ENCODE measurements at regions not wholly inside any gene's neighbourhood (a gene's known extent, or its start where the extent isn't known, plus 50 kb on each side); places are given as distances from the start of the nearest gene placed in this dataset.
"Not testable (repeated sequence)": the region's sequence is repeated elsewhere in the genome, so short reads cannot be mapped to it uniquely, and the experiment has no call there.

DNA sequence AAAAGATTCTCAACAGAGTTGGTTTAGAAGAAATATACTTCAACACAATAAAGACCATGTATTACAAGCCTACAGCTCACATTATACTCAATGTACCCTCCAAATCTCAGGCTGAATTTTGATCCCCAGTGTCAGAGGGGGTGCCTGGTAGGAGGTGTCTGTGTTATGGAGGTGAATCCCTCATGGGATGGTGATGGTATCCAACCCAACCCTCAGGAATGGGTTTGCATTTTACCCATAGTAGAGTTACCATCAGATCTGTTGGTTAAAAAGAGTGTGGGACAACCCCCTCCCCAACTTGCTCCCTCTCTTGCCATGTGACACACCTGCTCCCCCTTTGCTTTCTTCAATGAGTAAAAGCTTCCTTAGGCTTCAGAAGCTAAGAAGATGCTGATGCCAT, 205.5 kb downstream of the POTEM start:
- not testable (repeated sequence) for H3K79me2 ChIP-seq (ENCODE audit: insufficient read depth, low read length); H3K27me3 ChIP-seq (ENCODE audit: insufficient read depth, low read length); H2AFZ ChIP-seq (ENCODE audit: low read length); H3K36me3 ChIP-seq (ENCODE audit: insufficient read depth, low read length); H3K4me1 ChIP-seq (ENCODE audit: insufficient read depth, low read length); H3K9me3 ChIP-seq (ENCODE audit: low read depth, low read length); H3K4me2 ChIP-seq (ENCODE audit: insufficient read depth, low read length); H3K27ac ChIP-seq (ENCODE audit: low read depth, low read length); H4K20me1 ChIP-seq (ENCODE audit: insufficient read depth, low read length); DNase-seq (ENCODE audit: insufficient read length, low spot score, missing footprints); H3K4me3 ChIP-seq (ENCODE audit: insufficient read depth, low read length)

DNA sequence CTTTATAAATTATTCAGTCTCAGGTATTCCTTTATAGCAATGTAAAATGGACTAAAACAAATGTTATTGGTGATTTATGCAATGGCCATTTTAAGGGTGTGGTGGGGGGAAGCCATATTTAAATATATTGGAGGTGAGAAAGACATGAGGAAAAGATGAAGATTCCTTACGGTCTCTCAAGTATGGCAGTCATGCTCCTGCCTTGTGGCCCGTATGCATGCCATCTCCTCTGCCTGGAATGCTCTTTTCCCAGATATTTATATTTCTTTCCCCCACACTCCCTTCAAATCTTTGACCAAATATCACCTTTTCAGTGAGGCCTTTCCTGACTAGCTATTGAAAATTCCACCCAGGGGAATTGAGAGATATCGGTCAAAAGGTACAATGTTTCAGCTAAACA, 206.0 kb downstream of the POTEM start:
- not testable (repeated sequence) for H3K4me3 ChIP-seq (ENCODE audit: insufficient read depth, low read length); H2AFZ ChIP-seq (ENCODE audit: low read length); H3K79me2 ChIP-seq (ENCODE audit: insufficient read depth, low read length); H4K20me1 ChIP-seq (ENCODE audit: insufficient read depth, low read length); DNase-seq (ENCODE audit: insufficient read length, low spot score, missing footprints); H3K27ac ChIP-seq (ENCODE audit: low read depth, low read length); H3K27me3 ChIP-seq (ENCODE audit: insufficient read depth, low read length); H3K36me3 ChIP-seq (ENCODE audit: insufficient read depth, low read length); H3K4me1 ChIP-seq (ENCODE audit: insufficient read depth, low read length); H3K4me2 ChIP-seq (ENCODE audit: insufficient read depth, low read length); H3K9me3 ChIP-seq (ENCODE audit: low read depth, low read length)

DNA sequence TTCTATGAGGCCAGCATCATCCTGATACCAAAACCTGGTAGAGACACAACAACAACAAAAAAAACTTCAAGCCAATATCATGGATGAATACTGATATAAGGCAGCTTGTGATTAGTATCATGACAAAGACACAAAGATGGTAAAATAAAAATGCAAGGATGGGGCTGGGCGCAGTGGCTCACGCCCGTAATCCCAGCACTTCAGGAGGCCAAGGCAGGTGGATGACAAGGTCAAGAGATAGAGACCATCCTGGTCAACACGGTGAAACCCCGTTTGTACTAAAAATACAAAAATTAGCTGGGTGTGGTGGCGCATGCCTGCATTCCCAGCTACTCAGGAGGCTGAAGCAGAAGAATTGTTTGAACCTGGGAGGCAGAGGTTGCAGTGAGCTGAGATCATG, 210.2 kb downstream of the POTEM start:
- H3K79me2 ChIP-seq (ENCODE audit: insufficient read depth, low read length); H3K36me3 ChIP-seq (ENCODE audit: insufficient read depth, low read length); H3K4me3 ChIP-seq (ENCODE audit: insufficient read depth, low read length); H3K4me2 ChIP-seq (ENCODE audit: insufficient read depth, low read length); H3K4me1 ChIP-seq (ENCODE audit: insufficient read depth, low read length); DNase-seq (ENCODE audit: insufficient read length, low spot score, missing footprints); H4K20me1 ChIP-seq (ENCODE audit: insufficient read depth, low read length); H3K27me3 ChIP-seq (ENCODE audit: insufficient read depth, low read length); H2AFZ ChIP-seq (ENCODE audit: low read length); H3K27ac ChIP-seq (ENCODE audit: low read depth, low read length); H3K9me3 ChIP-seq (ENCODE audit: low read depth, low read length): not testable (repeated sequence)

DNA sequence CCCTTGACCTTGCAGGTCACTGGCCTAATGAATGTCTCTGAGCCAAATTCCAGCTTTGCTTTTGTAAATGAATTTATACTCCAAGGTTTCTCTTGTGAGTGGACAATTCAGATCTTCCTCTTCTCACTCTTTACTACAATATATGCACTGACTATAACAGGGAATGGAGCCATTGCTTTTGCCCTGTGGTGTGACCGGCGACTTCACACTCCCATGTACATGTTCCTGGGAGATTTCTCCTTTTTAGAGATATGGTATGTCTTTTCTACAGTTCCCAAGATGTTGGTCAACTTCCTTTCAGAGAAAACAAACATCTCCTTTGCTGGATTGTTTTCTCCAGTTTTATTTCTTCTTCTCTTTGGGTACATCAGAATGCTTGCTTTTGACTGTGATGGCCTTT, 213.1 kb downstream of the POTEM start:
- not testable (repeated sequence) for H3K27me3 ChIP-seq (ENCODE audit: insufficient read depth, low read length); H3K4me3 ChIP-seq (ENCODE audit: insufficient read depth, low read length); DNase-seq (ENCODE audit: insufficient read length, low spot score, missing footprints); H2AFZ ChIP-seq (ENCODE audit: low read length); H3K4me2 ChIP-seq (ENCODE audit: insufficient read depth, low read length); H3K4me1 ChIP-seq (ENCODE audit: insufficient read depth, low read length); H3K9me3 ChIP-seq (ENCODE audit: low read depth, low read length); H3K27ac ChIP-seq (ENCODE audit: low read depth, low read length); H4K20me1 ChIP-seq (ENCODE audit: insufficient read depth, low read length); H3K79me2 ChIP-seq (ENCODE audit: insufficient read depth, low read length); H3K36me3 ChIP-seq (ENCODE audit: insufficient read depth, low read length)

DNA sequence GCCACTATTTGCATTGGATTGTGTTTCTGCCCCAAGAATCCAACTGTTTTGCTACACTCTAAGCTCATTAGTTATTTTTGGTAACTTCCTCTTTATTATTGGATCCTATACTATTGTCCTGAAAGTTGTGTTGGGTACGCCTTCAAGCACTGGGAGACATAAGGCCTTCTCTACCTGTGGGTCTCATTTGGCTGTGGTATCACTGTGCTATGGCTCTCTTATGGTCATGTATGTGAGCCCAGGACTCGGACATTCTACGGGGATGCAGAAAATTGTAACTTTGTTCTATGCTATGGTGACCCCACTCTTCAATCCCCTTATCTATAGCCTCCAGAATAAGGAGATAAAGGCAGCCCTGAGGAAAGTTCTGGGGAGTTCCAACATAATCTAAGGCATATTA, 213.6 kb downstream of the POTEM start:
- not testable (repeated sequence) for H3K79me2 ChIP-seq (ENCODE audit: insufficient read depth, low read length); H3K9me3 ChIP-seq (ENCODE audit: low read depth, low read length); H2AFZ ChIP-seq (ENCODE audit: low read length); DNase-seq (ENCODE audit: insufficient read length, low spot score, missing footprints); H4K20me1 ChIP-seq (ENCODE audit: insufficient read depth, low read length); H3K36me3 ChIP-seq (ENCODE audit: insufficient read depth, low read length); H3K27ac ChIP-seq (ENCODE audit: low read depth, low read length); H3K4me1 ChIP-seq (ENCODE audit: insufficient read depth, low read length); H3K4me2 ChIP-seq (ENCODE audit: insufficient read depth, low read length); H3K4me3 ChIP-seq (ENCODE audit: insufficient read depth, low read length); H3K27me3 ChIP-seq (ENCODE audit: insufficient read depth, low read length)

DNA sequence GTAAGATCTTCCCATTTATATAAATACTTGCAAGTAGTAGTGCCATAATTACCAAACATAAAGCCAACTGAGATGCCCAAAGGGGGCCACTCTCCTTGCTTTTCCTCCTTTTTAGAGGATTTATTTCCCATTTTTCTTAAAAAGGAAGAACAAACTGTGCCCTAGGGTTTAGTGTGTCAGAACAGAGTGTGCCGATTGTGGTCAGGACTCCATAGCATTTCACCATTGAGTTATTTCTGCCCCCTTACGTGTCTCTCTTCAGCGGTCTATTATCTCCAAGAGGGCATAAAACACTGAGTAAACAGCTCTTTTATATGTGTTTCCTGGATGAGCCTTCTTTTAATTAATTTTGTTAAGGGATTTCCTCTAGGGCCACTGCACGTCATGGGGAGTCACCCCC, 227.9 kb downstream of the POTEM start:
- H3K4me1 ChIP-seq (ENCODE audit: insufficient read depth, low read length); H3K9me3 ChIP-seq (ENCODE audit: low read depth, low read length); DNase-seq (ENCODE audit: insufficient read length, low spot score, missing footprints): not testable (repeated sequence)

DNA sequence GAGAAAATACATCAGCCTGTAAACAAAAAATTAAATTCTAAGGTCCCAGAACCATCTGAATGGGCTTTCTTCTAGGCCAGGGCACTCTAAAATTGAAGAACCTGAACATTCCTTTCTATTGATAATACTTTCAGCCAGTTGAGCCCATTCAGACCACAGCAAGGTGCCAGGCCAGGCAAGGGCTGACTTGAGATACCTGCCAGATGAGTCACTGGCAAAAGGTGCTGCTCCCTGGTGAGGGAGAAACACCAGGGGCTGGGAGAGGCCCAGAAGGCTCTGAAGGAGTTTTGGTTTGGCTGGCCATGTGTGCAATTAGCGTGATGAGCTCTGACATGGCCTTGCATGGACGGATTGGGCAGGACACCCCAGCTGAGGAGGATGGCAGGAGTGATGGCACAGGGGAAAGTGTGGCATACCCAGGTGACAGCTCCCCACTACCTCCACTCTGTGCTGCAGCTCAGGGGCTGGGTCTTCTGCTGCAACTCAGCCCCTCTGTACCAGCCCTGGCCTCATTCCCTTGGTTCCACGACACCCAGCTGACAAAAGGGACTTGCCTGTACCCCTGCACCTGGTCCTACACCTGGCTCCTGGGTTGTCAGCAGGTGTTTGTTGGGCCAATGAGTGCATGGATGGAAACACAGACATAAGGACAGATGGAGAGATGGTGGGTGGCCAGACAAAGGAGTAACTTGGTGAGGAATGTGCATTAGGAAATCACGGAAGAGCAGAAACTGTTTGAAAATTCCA, 230.4 kb downstream of the POTEM start:
- not testable (repeated sequence) for H3K4me1 ChIP-seq (ENCODE audit: insufficient read depth, low read length); H3K27ac ChIP-seq (ENCODE audit: low read depth, low read length); H3K27me3 ChIP-seq (ENCODE audit: insufficient read depth, low read length); H3K9me3 ChIP-seq (ENCODE audit: low read depth, low read length); H3K4me3 ChIP-seq (ENCODE audit: insufficient read depth, low read length); H2AFZ ChIP-seq (ENCODE audit: low read length); H3K79me2 ChIP-seq (ENCODE audit: insufficient read depth, low read length); H3K36me3 ChIP-seq (ENCODE audit: insufficient read depth, low read length); H4K20me1 ChIP-seq (ENCODE audit: insufficient read depth, low read length); H3K4me2 ChIP-seq (ENCODE audit: insufficient read depth, low read length)
- DNase-seq (ENCODE audit: insufficient read length, low spot score, missing footprints) = peak; percentile 8

More for the DNA sequence above, 227.9 kb downstream of the POTEM start:
- H3K4me3 ChIP-seq (ENCODE audit: insufficient read depth, low read length); H2AFZ ChIP-seq (ENCODE audit: low read length); H3K4me2 ChIP-seq (ENCODE audit: insufficient read depth, low read length); H3K79me2 ChIP-seq (ENCODE audit: insufficient read depth, low read length); H3K36me3 ChIP-seq (ENCODE audit: insufficient read depth, low read length); H3K27ac ChIP-seq (ENCODE audit: low read depth, low read length); H3K27me3 ChIP-seq (ENCODE audit: insufficient read depth, low read length); H4K20me1 ChIP-seq (ENCODE audit: insufficient read depth, low read length): not testable (repeated sequence)

DNA sequence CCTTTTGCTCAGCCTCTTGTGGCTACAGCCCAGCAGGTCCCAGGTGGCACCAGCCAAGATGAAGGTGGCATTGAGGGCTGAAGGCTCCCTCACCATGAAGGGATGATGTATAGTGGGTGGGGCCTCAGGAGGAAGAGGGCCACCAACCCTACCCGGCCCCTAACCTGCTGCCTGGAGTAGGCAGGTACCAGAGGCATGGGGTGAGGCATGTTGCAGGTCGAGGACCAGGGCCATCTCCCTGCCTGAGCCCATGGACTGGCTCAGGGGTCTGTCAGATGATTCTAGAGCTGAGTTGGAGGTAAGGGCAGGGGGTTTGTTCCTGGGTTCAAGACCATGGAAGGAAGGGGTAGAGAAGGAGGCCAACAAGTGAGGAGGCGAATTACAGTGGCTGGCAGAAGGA, 231.1 kb downstream of the POTEM start:
- H3K4me3 ChIP-seq (ENCODE audit: insufficient read depth, low read length); H3K4me1 ChIP-seq (ENCODE audit: insufficient read depth, low read length); DNase-seq (ENCODE audit: insufficient read length, low spot score, missing footprints); H3K36me3 ChIP-seq (ENCODE audit: insufficient read depth, low read length); H3K79me2 ChIP-seq (ENCODE audit: insufficient read depth, low read length); H2AFZ ChIP-seq (ENCODE audit: low read length); H3K27ac ChIP-seq (ENCODE audit: low read depth, low read length); H3K9me3 ChIP-seq (ENCODE audit: low read depth, low read length); H3K4me2 ChIP-seq (ENCODE audit: insufficient read depth, low read length); H4K20me1 ChIP-seq (ENCODE audit: insufficient read depth, low read length); H3K27me3 ChIP-seq (ENCODE audit: insufficient read depth, low read length): not testable (repeated sequence)

DNA sequence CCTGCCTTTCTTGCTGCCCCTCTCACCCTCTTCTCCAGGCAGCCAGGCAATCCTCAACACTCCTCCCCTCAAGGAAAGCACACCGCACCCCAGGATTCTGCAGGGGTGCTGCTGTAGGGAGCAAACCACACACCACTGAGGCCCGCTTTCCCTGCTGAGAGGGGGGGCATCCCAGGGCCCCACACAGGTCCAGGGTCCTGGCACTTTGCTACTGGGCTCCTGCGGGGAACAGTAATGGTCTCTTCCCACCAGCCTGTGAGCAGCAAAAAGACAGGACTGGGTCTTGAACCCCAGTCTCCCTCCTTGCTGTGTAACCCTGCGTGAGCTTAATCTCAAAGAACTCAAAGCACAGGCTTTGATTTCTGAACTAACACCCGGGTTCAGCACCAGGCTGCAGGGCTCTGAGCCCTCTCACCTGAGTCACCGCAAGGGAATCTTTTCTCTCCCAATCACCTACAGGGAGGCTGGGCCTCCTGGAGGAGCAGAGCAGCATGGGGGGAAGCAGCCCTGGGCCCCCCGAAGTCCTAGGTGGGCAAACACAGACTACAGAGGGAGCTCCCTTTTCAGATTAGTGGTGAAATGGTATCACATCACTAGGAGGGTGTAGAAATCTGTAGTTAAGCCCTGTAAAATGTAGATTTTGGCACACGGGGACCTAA, 232.6 kb downstream of the POTEG start:
- H3K4me1 ChIP-seq (ENCODE audit: insufficient read depth, low read length); H2AFZ ChIP-seq (ENCODE audit: low read length); DNase-seq (ENCODE audit: insufficient read length, low spot score, missing footprints); H3K9me3 ChIP-seq (ENCODE audit: low read depth, low read length); H4K20me1 ChIP-seq (ENCODE audit: insufficient read depth, low read length); H3K27me3 ChIP-seq (ENCODE audit: insufficient read depth, low read length); H3K4me3 ChIP-seq (ENCODE audit: insufficient read depth, low read length); H3K79me2 ChIP-seq (ENCODE audit: insufficient read depth, low read length); H3K4me2 ChIP-seq (ENCODE audit: insufficient read depth, low read length); H3K27ac ChIP-seq (ENCODE audit: low read depth, low read length); H3K36me3 ChIP-seq (ENCODE audit: insufficient read depth, low read length): not testable (repeated sequence)
